ENCODE measurements at regions not wholly inside any gene's neighbourhood (a gene's known extent, or its start where the extent isn't known, plus 50 kb on each side); places are given as distances from the start of the nearest gene placed in this dataset.

GRCh38 chr10:108902619-108903285, 1020.6 kb downstream of the XPNPEP1 start:
- TF ChIP-seq CTCF (conservative IDR thresholded peaks at IDR 0.05) (no peak), EZH2 (IDR thresholded peaks at IDR 0.05; ENCODE audit: low read depth) (no peak)

All from PC-9 (cell line).